H9 (cell line): ENCODE measurements at regions not wholly inside any gene's neighbourhood (a gene's known extent, or its start where the extent isn't known, plus 50 kb on each side); places are given as distances from the start of the nearest gene placed in this dataset.

ENCODE experiments used
- DNase-seq: peaks from one replicate; pipeline ENCODE4 v3.0.0-alpha.2; 2017
- H2AFZ ChIP-seq: one replicate; pipeline ENCODE4 v1.6.1; 2013; ENCODE audit warnings: mild to moderate bottlenecking, low read length, control low read depth, moderate library complexity
- H2AK5ac ChIP-seq: 2 replicates; pipeline ENCODE4 v1.6.1; 2013; ENCODE audit warnings: low read length, control low read depth, mixed read lengths; ENCODE audit not compliant: insufficient read length
- H2BK120ac ChIP-seq: one replicate; pipeline ENCODE4 v1.6.1; 2013; ENCODE audit warnings: low read depth, mild to moderate bottlenecking, low read length, control low read depth, inconsistent platforms; ENCODE audit not compliant: poor library complexity, severe bottlenecking
- H2BK12ac ChIP-seq: 2 replicates; pipeline ENCODE4 v1.6.1; 2013; ENCODE audit warnings: low read length, control low read depth, mixed read lengths, low read depth; ENCODE audit not compliant: insufficient read length
- H2BK15ac ChIP-seq: 2 replicates; pipeline ENCODE4 v1.6.1; 2013; ENCODE audit warnings: low read depth, low read length, control low read depth
- H2BK20ac ChIP-seq: one replicate; pipeline ENCODE4 v1.6.1; 2013; ENCODE audit warnings: low read depth, mild to moderate bottlenecking, low read length, control low read depth, inconsistent platforms; ENCODE audit not compliant: poor library complexity, severe bottlenecking
- H2BK5ac ChIP-seq: 2 replicates; pipeline ENCODE4 v1.6.1; 2013; ENCODE audit warnings: low read length, control low read depth, mixed read lengths; ENCODE audit not compliant: insufficient read length
- H3K14ac ChIP-seq: 2 replicates; pipeline ENCODE4 v1.6.1; 2013; ENCODE audit warnings: low read length, control low read depth; ENCODE audit not compliant: insufficient read depth
- H3K18ac ChIP-seq: 2 replicates; pipeline ENCODE4 v1.6.1; 2013; ENCODE audit warnings: low read depth, mild to moderate bottlenecking, mixed read lengths, low read length, control low read depth; ENCODE audit not compliant: insufficient read length
- H3K23ac ChIP-seq: 2 replicates; pipeline ENCODE4 v1.6.1; 2013; ENCODE audit warnings: low read length, control low read depth, mixed read lengths, low read depth; ENCODE audit not compliant: insufficient read length
- H3K23me2 ChIP-seq: 2 replicates; pipeline ENCODE4 v1.6.1; 2013; ENCODE audit warnings: low read depth, mild to moderate bottlenecking, mixed read lengths, low read length, control low read depth; ENCODE audit not compliant: insufficient read length, poor library complexity, severe bottlenecking
- H3K27ac ChIP-seq: 2 replicates; pipeline ENCODE4 v1.5.1; 2013; ENCODE audit warnings: low read length, control low read depth, mixed read lengths, low read depth; ENCODE audit not compliant: insufficient read length
- H3K27me3 ChIP-seq: 2 replicates; pipeline ENCODE4 v1.6.1; 2013; ENCODE audit warnings: low read length, control low read depth, inconsistent platforms; ENCODE audit not compliant: insufficient read depth
- H3K4ac ChIP-seq: 2 replicates; pipeline ENCODE4 v1.6.1; 2013; ENCODE audit warnings: low read depth, mild to moderate bottlenecking, control low read depth, inconsistent platforms, low read length, moderate library complexity
- H3K4me1 ChIP-seq: 2 replicates; pipeline ENCODE4 v1.6.1; 2013; ENCODE audit warnings: low read length, control low read depth, inconsistent platforms; ENCODE audit not compliant: insufficient read depth
- H3K4me2 ChIP-seq: 2 replicates; pipeline ENCODE4 v1.6.1; 2013; ENCODE audit warnings: low read length, control low read depth, mixed read lengths; ENCODE audit not compliant: insufficient read length, insufficient read depth
- H3K56ac ChIP-seq: 2 replicates; pipeline ENCODE4 v1.6.1; 2013; ENCODE audit warnings: low read depth, mild to moderate bottlenecking, mixed read lengths, low read length, control low read depth; ENCODE audit not compliant: insufficient read length
- H3K79me1 ChIP-seq: 2 replicates; pipeline ENCODE4 v1.6.1; 2013; ENCODE audit warnings: low read depth, mild to moderate bottlenecking, moderate library complexity, low read length, control low read depth, inconsistent platforms; ENCODE audit not compliant: insufficient read depth, poor library complexity, severe bottlenecking
- H3K79me2 ChIP-seq: 2 replicates; pipeline ENCODE4 v1.6.1; 2013; ENCODE audit warnings: low read length, control low read depth, inconsistent platforms; ENCODE audit not compliant: insufficient read depth
- H3K9ac ChIP-seq: 2 replicates; pipeline ENCODE4 v1.6.1; 2013; ENCODE audit warnings: low read length, control low read depth, mixed read lengths; ENCODE audit not compliant: insufficient read length; ENCODE audit errors: extremely low read depth
- H3K9me3 ChIP-seq: one replicate; pipeline ENCODE4 v1.6.1; 2013; ENCODE audit warnings: low read depth, low read length, inconsistent platforms; ENCODE audit not compliant: control insufficient read depth
- H3T11ph ChIP-seq: one replicate; pipeline ENCODE4 v1.6.1; 2013; ENCODE audit warnings: mild to moderate bottlenecking, low read length, control low read depth, inconsistent platforms
- H4K20me1 ChIP-seq: one replicate; pipeline ENCODE4 v1.6.1; 2013; ENCODE audit not compliant: control insufficient read depth, insufficient read length, insufficient read depth
- H4K5ac ChIP-seq: 2 replicates; pipeline ENCODE4 v1.6.1; 2013; ENCODE audit warnings: low read depth, mild to moderate bottlenecking, mixed read lengths, low read length, control low read depth; ENCODE audit not compliant: insufficient read length
- H4K8ac ChIP-seq: replicated peaks from 2 replicates; pipeline ENCODE4 v1.6.1; 2013; ENCODE audit warnings: low read length, control low read depth, mixed read lengths, low read depth; ENCODE audit not compliant: insufficient read length
- H4K91ac ChIP-seq: 2 replicates; pipeline ENCODE4 v1.6.1; 2013; ENCODE audit warnings: low read depth, mild to moderate bottlenecking, moderate library complexity, mixed read lengths, low read length, control low read depth; ENCODE audit not compliant: insufficient read length
- H3K27ac Mint-ChIP-seq, 3 experiments: 2 replicates in 2 of 3; 3 replicates in 1 of 3; pipeline ENCODE4 v1.8.0; 2020 to 2021; ENCODE audit warnings: mixed read lengths in 3 of 3, mild to moderate bottlenecking in 1 of 3, moderate library complexity in 1 of 3
- H3K27me3 Mint-ChIP-seq: 2 replicates; pipeline ENCODE4 v1.8.0; 2021; ENCODE audit warnings: low read depth, mild to moderate bottlenecking, moderate library complexity, mixed read lengths
- H3K36me3 Mint-ChIP-seq, 3 experiments: 2 replicates in 2 of 3; 3 replicates in 1 of 3; pipeline ENCODE4 v1.8.0; 2020 to 2021; ENCODE audit warnings: low read depth in 3 of 3, mixed read lengths in 3 of 3; ENCODE audit not compliant: insufficient read depth in 1 of 3
- H3K4me1 Mint-ChIP-seq, 2 experiments: 2 replicates each; pipeline ENCODE4 v1.8.0; 2020; ENCODE audit warnings: mixed read lengths in 2 of 2
- H3K4me3 Mint-ChIP-seq, 2 experiments: 2 replicates in 1 of 2; 3 replicates in 1 of 2; pipeline ENCODE4 v1.8.0; 2020 to 2021; ENCODE audit warnings: mild to moderate bottlenecking in 2 of 2, mixed read lengths in 2 of 2, moderate library complexity in 1 of 2
- H3K9me3 Mint-ChIP-seq, 2 experiments: 2 replicates in 1 of 2; 3 replicates in 1 of 2; pipeline ENCODE4 v1.8.0; 2020; ENCODE audit warnings: mild to moderate bottlenecking in 2 of 2, mixed read lengths in 2 of 2, moderate library complexity in 1 of 2
- CTCF ChIP-seq: fragments of 200-600 bp; sonication (generic); conservative IDR thresholded peaks from 3 replicates; pipeline ENCODE4 v1.8.0; 2021; ENCODE audit warnings: antibody characterized with exemption, mild to moderate bottlenecking
- WGBS: extraction: QIAGEN DNeasy Blood & Tissue Kit; methylation state at CpG from one replicate; pipeline ENCODE4 v1.1.7; 2013; ENCODE audit warnings: missing lambda C conversion rate, low lambda C conversion rate, mixed read lengths; ENCODE audit not compliant: insufficient read length; ENCODE audit errors: extremely low coverage; 5-methylcytosine and 5-hydroxymethylcytosine counted together

- H2BK20ac ChIP-seq: no peak overlapping the region
- no peak overlapping the region for H3K18ac ChIP-seq
- H3K14ac ChIP-seq: no peak overlapping the region
- no peaks in the 10 kb centered on the region for H3K27me3 ChIP-seq
- H3K79me1 ChIP-seq: no peaks in the 10 kb centered on the region
- no peak overlapping the region for H3K4ac ChIP-seq
- no peak overlapping the region for H4K8ac ChIP-seq
- H3K4me2 ChIP-seq: no peak overlapping the region
- no CpG with 5 or more reads among the region's 2 CpGs for WGBS
- no peak overlapping the region for H2AFZ ChIP-seq
- no peak overlapping the region for H3K23ac ChIP-seq
- H3K9ac ChIP-seq: no peak overlapping the region
- no peaks in the 10 kb centered on the region for H3K79me2 ChIP-seq
- no peaks in the 10 kb centered on the region; the same call in none of the 2 replicates for H3K27me3 Mint-ChIP-seq
- no peaks in the 10 kb centered on the region for H4K20me1 ChIP-seq
- no peak overlapping the region for H3K56ac ChIP-seq
- no peak overlapping the region for H2AK5ac ChIP-seq
- no peaks in the 10 kb centered on the region for H3K9me3 ChIP-seq
- no peak overlapping the region for H4K91ac ChIP-seq
- H3K23me2 ChIP-seq: no peaks in the 10 kb centered on the region
- H2BK120ac ChIP-seq: no peak overlapping the region
- H2BK5ac ChIP-seq: no peak overlapping the region
- no peaks in the 10 kb centered on the region for H3K36me3 Mint-ChIP-seq
- H4K5ac ChIP-seq: no peak overlapping the region
- no peak overlapping the region for H3T11ph ChIP-seq
- H3K4me1 Mint-ChIP-seq: 0 out of 4 replicates have a peak, but pooled peaks cover 0 to 3% of the 10 kb centered on the region in 2 experiments
- no peaks in the 10 kb centered on the region for H3K9me3 Mint-ChIP-seq
- H3K27ac ChIP-seq: no peak overlapping the region
- no peak overlapping the region for H2BK12ac ChIP-seq
- H3K4me1 ChIP-seq: no peaks in the 10 kb centered on the region
- TF ChIP-seq CTCF: no peak
- no peak overlapping the region for H2BK15ac ChIP-seq
- no peak for DNase-seq
- no peak overlapping the region for H3K27ac Mint-ChIP-seq
- H3K4me3 Mint-ChIP-seq: no peak overlapping the region
These were observed 122.3 kb upstream of the TMEM164 start for GRCh38 chrX:109880629-109881028.
